GM12864 (cell line): ENCODE measurements at regions not wholly inside any gene's neighbourhood (a gene's known extent, or its start where the extent isn't known, plus 50 kb on each side); places are given as distances from the start of the nearest gene placed in this dataset.
"Not testable (repeated sequence)": the region's sequence is repeated elsewhere in the genome, so short reads cannot be mapped to it uniquely, and the experiment has no call there.

Source experiments
- DNase-seq: peaks from one replicate; pipeline ENCODE4 v3.0.0-alpha.2; 2011; ENCODE audit warnings: low read depth
- H3K4me3 ChIP-seq: 2 replicates; pipeline ENCODE4 v1.5.1; 2011; ENCODE audit warnings: mild to moderate bottlenecking, low read depth, low read length, control low read depth
- TF ChIP-seq, protein P1 (sequence below): IDR thresholded peaks from 2 replicates; pipeline ENCODE4 v1.5.1; 2011; ENCODE audit warnings: low read depth, mild to moderate bottlenecking, moderate library complexity, low read length, control low read depth, inconsistent platforms; ENCODE audit errors: missing control alignments

DNA sequence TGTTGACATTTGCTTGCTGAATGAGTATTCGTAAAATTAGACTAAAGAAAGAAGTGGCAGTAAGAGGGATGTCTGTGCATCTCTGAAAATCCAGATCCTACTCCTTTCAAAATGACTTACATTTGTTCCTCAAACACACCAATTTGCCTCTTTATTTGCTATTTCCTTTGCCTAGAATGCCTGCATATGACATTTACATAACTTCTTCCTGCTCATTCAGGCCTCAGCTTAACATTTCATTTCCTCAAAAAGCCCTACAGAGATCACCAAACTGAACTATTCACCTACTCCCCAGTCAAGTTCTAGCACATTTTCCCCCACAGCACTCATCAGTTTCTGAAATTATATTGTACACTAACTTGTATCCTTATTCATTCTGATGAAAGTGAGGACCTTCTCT, 907.2 kb downstream of the LRFN5 start:
- no peak overlapping the region for H3K4me3 ChIP-seq
- TF ChIP-seq, protein P1, sequence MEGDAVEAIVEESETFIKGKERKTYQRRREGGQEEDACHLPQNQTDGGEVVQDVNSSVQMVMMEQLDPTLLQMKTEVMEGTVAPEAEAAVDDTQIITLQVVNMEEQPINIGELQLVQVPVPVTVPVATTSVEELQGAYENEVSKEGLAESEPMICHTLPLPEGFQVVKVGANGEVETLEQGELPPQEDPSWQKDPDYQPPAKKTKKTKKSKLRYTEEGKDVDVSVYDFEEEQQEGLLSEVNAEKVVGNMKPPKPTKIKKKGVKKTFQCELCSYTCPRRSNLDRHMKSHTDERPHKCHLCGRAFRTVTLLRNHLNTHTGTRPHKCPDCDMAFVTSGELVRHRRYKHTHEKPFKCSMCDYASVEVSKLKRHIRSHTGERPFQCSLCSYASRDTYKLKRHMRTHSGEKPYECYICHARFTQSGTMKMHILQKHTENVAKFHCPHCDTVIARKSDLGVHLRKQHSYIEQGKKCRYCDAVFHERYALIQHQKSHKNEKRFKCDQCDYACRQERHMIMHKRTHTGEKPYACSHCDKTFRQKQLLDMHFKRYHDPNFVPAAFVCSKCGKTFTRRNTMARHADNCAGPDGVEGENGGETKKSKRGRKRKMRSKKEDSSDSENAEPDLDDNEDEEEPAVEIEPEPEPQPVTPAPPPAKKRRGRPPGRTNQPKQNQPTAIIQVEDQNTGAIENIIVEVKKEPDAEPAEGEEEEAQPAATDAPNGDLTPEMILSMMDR: no peak
- DNase-seq: no peak

DNA sequence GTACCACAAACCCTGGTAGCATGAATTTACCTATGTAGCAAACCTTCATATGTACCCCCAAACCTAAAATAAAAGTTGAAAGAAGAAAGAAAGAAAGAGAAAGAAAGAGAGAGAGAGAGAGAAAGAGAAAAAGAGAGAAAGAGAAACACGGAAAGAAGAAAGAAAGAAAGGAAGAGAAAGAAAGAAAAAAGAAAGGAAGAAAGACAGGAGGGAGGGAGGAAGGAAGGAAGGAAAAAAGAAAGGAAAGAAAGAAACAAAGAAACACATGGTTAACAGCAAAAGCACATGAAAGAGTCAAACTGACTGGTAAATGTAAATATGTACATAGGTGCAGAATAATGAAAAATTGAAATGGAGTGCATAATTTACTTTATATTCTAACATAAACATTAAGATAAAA, 903.4 kb downstream of the LRFN5 start:
- no peak for DNase-seq
- H3K4me3 ChIP-seq: no peak overlapping the region
- TF ChIP-seq, protein P1: no peak

- TF ChIP-seq, protein P1: no peak
- H3K4me3 ChIP-seq: no peak overlapping the region
- no peak for DNase-seq
These were observed 901.7 kb downstream of the LRFN5 start for GRCh38 chr14:42508209-42508946.

- no peak for DNase-seq
- TF ChIP-seq, protein P1: no peak
- H3K4me3 ChIP-seq: no peak overlapping the region
These were observed 897.8 kb downstream of the LRFN5 start for GRCh38 chr14:42504433-42504832.

GRCh38 chr14:42499137-42499536, 892.5 kb downstream of the LRFN5 start:
- H3K4me3 ChIP-seq: no peak overlapping the region
- TF ChIP-seq, protein P1: no peak
- no peak for DNase-seq

- DNase-seq: no peak
- TF ChIP-seq, protein P1: no peak
- no peak overlapping the region for H3K4me3 ChIP-seq
These were observed 883.9 kb downstream of the LRFN5 start for GRCh38 chr14:42490536-42490935.

DNA sequence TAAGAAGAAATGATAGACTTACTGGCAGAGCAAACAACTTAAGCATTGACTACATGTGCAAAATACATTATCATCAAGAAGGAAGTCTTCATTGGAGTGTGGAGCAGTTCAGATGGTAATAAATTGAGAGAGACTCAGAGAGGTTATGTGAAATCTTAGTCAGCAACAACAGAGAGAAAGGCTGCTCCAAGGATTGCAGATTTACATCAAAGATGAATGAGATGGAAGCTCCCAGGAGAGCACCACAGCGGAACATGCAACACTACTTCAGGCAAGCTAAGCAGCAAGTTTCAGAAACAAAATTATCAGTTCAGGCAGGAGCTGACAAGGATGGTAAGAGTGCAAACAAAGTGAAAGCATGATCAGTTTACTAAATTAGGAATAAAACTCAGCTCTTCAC, 882.3 kb downstream of the LRFN5 start:
- no peak overlapping the region for H3K4me3 ChIP-seq
- DNase-seq: no peak
- TF ChIP-seq, protein P1: no peak

DNA sequence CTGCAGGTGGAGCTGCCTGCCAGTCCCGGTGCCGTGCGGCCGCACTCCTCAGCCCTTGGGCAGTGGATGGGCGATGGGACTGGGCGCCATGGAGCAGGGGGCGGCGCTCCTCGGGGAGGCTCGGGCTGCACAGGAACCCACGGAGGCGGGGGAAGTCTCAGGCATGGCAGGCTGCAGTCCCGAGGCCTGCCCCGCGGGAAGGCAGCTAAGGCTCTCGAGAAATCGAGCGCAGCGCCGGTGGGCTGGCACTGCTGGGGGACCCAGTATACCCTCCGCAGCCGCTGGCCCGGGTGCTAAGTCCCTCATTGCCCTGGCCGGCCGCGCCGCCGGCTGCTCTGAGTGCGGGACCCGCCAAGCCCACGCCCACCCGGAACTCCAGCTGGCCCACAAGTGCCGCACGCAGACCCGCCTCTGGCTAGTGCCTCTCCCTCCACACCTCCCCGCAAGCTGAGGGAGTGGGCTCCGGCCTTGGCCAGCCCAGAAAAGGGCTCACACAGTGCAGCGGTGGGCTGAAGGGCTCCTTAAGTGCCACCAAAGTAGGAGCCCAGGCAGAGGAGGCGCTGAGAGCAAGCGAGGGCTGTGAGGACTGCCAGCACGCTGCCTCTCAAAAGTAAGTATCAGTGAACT, 875.8 kb downstream of the LRFN5 start:
- DNase-seq, H3K4me3 ChIP-seq: not testable (repeated sequence)

GRCh38 chr14:42481714-42482113, 875.0 kb downstream of the LRFN5 start:
- H3K4me3 ChIP-seq, DNase-seq: not testable (repeated sequence)
